Panc1 (cell line): ENCODE measurements at regions not wholly inside any gene's neighbourhood (a gene's known extent, or its start where the extent isn't known, plus 50 kb on each side); places are given as distances from the start of the nearest gene placed in this dataset.
A peak's percentile ranks its signal among the peaks of the same experiment; 100 is the strongest.

ENCODE experiments used
- ATAC-seq: fragments of 200-7000 bp; cut with Tn5 transposase; 2 replicates; pipeline ENCODE4 v1.9.1; 2020; ENCODE audit warnings: mild to moderate bottlenecking, moderate library complexity
- BruUV-seq: library from RNA; stranded (reverse); fragments of 400-500 nt; replicated peaks from 2 replicates; lab custom pipeline; 2021; lab: Mats Ljungman, UMichigan
- CTCF ChIA-PET: fragments of 300-600 bp; sonication (Branson Sonifier 250); formaldehyde crosslinking; loops from one replicate; lab custom pipeline; 2022; ENCODE audit warnings: antibody characterized with exemption; lab: Charles Lee
- POLR2A ChIA-PET: fragments of 300-600 bp; sonication (Branson Sonifier 250); formaldehyde crosslinking; loops from one replicate; lab custom pipeline; 2022; ENCODE audit warnings: antibody characterized with exemption; lab: Charles Lee
- DNase-seq: peaks from one replicate; pipeline ENCODE4 v3.0.0-alpha.2; 2010; ENCODE audit warnings: low read depth, low spot score
- H3K27ac ChIP-seq: 2 replicates; pipeline ENCODE4 v1.5.1; 2011; ENCODE audit warnings: mild to moderate bottlenecking, low read length, inconsistent platforms
- H3K27me3 ChIP-seq: fragments of 200-500 bp; sonication (Bioruptor generic); 2 replicates; pipeline ENCODE4 v1.6.0; 2014; ENCODE audit warnings: low read length, inconsistent platforms; ENCODE audit not compliant: control insufficient read depth, insufficient read depth
- H3K36me3 ChIP-seq: fragments of 200-500 bp; sonication (Bioruptor generic); 2 replicates; pipeline ENCODE4 v1.5.1; 2014; ENCODE audit warnings: inconsistent platforms, mild to moderate bottlenecking, low read length, moderate library complexity; ENCODE audit not compliant: control insufficient read depth, insufficient read depth
- H3K4me1 ChIP-seq: 2 replicates; pipeline ENCODE4 v1.5.1; 2011; ENCODE audit warnings: inconsistent platforms, mild to moderate bottlenecking, low read length, moderate library complexity; ENCODE audit not compliant: control insufficient read depth, insufficient read depth
- H3K4me3 ChIP-seq, 2 experiments: 2 replicates each; pipeline ENCODE4 v1.5.1; 2011 to 2012; ENCODE audit warnings: low read depth in 2 of 2, low read length in 2 of 2, mild to moderate bottlenecking in 2 of 2, inconsistent platforms in 1 of 2, moderate library complexity in 1 of 2
- H3K9me3 ChIP-seq: fragments of 200-500 bp; sonication (Bioruptor generic); 2 replicates; pipeline ENCODE4 v1.5.1; 2014; ENCODE audit warnings: low read depth, mild to moderate bottlenecking, inconsistent platforms, low read length, moderate library complexity; ENCODE audit not compliant: control insufficient read depth, insufficient read depth
- POLR2AphosphoS5 ChIP-seq: IDR thresholded peaks from 2 replicates; pipeline ENCODE4 v1.6.1; 2012; ENCODE audit warnings: mild to moderate bottlenecking, low read depth, low read length, moderate library complexity
- SIN3A ChIP-seq: IDR thresholded peaks from 2 replicates; pipeline ENCODE4 v1.6.1; 2012; ENCODE audit warnings: low read depth, mild to moderate bottlenecking, low read length, moderate library complexity, borderline replicate concordance; ENCODE audit not compliant: insufficient read depth
- TCF7L2 ChIP-seq: IDR thresholded peaks from 2 replicates; pipeline ENCODE4 v1.6.1; 2011; ENCODE audit warnings: mild to moderate bottlenecking, low read depth, low read length, inconsistent platforms
- in situ Hi-C: cut with HindIII; loops from 2 replicates; pipeline ENCODE4 v1.10.0; 2016; ENCODE audit warnings: low sequenced_read_pairs, low pct_unique_long_range_greater_than_20kb
- intact Hi-C: fragments of 100-400 bp; cut with micrococcal nuclease; formaldehyde crosslinking; loops from one replicate; pipeline ENCODE4 v1.10.0; 2022; ENCODE audit not compliant: unreplicated experiment
- TF ChIP-seq, protein P1 (sequence below), 2 experiments: IDR thresholded peaks; 2 replicates each; pipeline ENCODE4 v1.6.1; 2011 to 2012; ENCODE audit warnings: low read depth in 2 of 2, control low read depth in 1 of 2, low read length in 1 of 2, mild to moderate bottlenecking in 1 of 2, moderate library complexity in 1 of 2; ENCODE audit not compliant: insufficient read depth in 1 of 2
- TF ChIP-seq, protein P2 (sequence below): fragments of 450-650 bp; IDR thresholded peaks from 2 replicates; pipeline ENCODE4 v1.5.1; 2017; ENCODE audit warnings: mild to moderate bottlenecking

DNA sequence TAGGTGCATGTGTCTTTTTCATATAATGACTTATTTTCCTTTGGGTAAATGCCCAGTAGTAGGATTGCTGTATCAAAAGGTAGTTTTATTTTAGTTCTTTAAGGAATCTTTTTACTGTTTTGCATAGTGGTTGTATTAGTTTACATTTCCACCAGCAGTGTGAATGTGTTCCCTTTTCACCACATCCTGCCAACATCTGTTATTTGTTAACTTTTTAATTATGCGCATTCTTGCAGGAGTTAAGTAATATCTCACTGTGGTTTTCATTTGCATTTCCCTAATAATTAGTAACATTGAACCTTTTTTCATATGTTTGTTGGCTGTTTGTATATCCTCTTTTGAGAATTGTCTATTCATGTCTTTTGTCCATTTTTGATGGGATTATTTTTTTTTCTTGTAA, 1761.9 kb downstream of the PLA2G4A start:
- intact Hi-C loops: no loop called here
- Histone ChIP-seq H3K27ac (no peak overlapping the region), H3K4me1 (no peaks in the 10 kb centered on the region), H3K27me3 (no peaks in the 10 kb centered on the region), H3K4me3 (no peak overlapping the region), H3K9me3 (no peaks in the 10 kb centered on the region), H3K36me3 (no peaks in the 10 kb centered on the region)
- in situ Hi-C loops: no loop called here
- TF ChIP-seq, protein P1, sequence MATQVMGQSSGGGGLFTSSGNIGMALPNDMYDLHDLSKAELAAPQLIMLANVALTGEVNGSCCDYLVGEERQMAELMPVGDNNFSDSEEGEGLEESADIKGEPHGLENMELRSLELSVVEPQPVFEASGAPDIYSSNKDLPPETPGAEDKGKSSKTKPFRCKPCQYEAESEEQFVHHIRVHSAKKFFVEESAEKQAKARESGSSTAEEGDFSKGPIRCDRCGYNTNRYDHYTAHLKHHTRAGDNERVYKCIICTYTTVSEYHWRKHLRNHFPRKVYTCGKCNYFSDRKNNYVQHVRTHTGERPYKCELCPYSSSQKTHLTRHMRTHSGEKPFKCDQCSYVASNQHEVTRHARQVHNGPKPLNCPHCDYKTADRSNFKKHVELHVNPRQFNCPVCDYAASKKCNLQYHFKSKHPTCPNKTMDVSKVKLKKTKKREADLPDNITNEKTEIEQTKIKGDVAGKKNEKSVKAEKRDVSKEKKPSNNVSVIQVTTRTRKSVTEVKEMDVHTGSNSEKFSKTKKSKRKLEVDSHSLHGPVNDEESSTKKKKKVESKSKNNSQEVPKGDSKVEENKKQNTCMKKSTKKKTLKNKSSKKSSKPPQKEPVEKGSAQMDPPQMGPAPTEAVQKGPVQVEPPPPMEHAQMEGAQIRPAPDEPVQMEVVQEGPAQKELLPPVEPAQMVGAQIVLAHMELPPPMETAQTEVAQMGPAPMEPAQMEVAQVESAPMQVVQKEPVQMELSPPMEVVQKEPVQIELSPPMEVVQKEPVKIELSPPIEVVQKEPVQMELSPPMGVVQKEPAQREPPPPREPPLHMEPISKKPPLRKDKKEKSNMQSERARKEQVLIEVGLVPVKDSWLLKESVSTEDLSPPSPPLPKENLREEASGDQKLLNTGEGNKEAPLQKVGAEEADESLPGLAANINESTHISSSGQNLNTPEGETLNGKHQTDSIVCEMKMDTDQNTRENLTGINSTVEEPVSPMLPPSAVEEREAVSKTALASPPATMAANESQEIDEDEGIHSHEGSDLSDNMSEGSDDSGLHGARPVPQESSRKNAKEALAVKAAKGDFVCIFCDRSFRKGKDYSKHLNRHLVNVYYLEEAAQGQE (IDR thresholded peaks at IDR 0.05; ENCODE audit: insufficient read depth in 1 of 2, low read depth in 2 of 2, low read length in 1 of 2): no peak
- TF ChIP-seq POLR2AphosphoS5 (no peak), TCF7L2 (no peak), SIN3A (no peak)
- TF ChIP-seq, protein P2, sequence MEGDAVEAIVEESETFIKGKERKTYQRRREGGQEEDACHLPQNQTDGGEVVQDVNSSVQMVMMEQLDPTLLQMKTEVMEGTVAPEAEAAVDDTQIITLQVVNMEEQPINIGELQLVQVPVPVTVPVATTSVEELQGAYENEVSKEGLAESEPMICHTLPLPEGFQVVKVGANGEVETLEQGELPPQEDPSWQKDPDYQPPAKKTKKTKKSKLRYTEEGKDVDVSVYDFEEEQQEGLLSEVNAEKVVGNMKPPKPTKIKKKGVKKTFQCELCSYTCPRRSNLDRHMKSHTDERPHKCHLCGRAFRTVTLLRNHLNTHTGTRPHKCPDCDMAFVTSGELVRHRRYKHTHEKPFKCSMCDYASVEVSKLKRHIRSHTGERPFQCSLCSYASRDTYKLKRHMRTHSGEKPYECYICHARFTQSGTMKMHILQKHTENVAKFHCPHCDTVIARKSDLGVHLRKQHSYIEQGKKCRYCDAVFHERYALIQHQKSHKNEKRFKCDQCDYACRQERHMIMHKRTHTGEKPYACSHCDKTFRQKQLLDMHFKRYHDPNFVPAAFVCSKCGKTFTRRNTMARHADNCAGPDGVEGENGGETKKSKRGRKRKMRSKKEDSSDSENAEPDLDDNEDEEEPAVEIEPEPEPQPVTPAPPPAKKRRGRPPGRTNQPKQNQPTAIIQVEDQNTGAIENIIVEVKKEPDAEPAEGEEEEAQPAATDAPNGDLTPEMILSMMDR: no peak
- ATAC-seq (no peak), DNase-seq (no peak)
- CTCF ChIA-PET: no interaction called here
- POLR2A ChIA-PET: no interaction called here
- BruUV-seq: no TSS peak

DNA sequence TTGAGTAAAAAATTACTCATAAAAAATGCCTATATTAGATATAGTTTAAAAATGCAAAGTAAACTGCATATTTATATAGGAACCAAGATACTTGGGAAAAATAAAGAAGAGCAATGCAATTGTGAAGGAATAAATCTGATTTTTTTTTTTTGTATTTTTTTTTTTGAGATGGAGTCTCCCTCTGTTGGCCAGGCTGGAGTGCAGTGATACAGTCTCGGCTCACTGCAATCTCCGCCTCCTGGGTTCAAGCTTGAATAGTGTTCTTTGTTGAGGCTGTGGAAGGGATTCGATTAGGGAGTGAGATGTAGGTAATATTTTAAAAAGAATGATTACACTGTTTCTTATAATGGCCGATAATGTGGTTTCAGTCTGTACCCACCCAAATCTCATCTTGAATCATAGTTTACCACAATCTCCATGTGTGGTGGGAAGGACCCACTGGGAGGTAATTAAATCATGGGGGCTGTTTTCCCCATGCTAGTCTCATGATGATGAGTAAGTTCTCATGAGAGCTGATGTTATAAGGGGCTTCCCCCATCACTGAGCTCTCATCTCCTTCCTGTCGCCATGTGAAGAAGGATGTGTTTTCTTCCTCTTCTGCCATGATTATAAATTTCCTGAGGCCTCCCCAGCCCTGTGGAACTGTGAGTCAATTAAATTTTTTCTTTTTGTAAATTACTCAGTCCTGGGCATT, 1765.9 kb downstream of the PLA2G4A start:
- Histone ChIP-seq H3K27me3 (no peaks in the 10 kb centered on the region), H3K9me3 (no peaks in the 10 kb centered on the region), H3K4me1 (no peaks in the 10 kb centered on the region), H3K27ac (no peak overlapping the region), H3K4me3 (no peak overlapping the region), H3K36me3 (no peaks in the 10 kb centered on the region)
- intact Hi-C loops (no loop called here), in situ Hi-C loops (no loop called here)
- ATAC-seq (no peak), DNase-seq (no peak)
- BruUV-seq: no TSS peak
- TF ChIP-seq TCF7L2: no peak
- no peak for TF ChIP-seq POLR2AphosphoS5
- TF ChIP-seq, protein P1 (IDR thresholded peaks at IDR 0.05; ENCODE audit: insufficient read depth in 1 of 2, low read depth in 2 of 2, low read length in 1 of 2): no peak
- TF ChIP-seq SIN3A: no peak
- TF ChIP-seq, protein P2: peak; percentile 36; the same call in 1 of the 2 replicates
- POLR2A ChIA-PET: no interaction called here
- CTCF ChIA-PET: no interaction called here
